ENCODE measurements at regions not wholly inside any gene's neighbourhood (a gene's known extent, or its start where the extent isn't known, plus 50 kb on each side); places are given as distances from the start of the nearest gene placed in this dataset.

- no peak for TF ChIP-seq SUZ12 (IDR thresholded peaks at IDR 0.05; ENCODE audit: low read length)
- no peak for TF ChIP-seq SAP30 (IDR thresholded peaks at IDR 0.05; ENCODE audit: insufficient read depth, insufficient replicate concordance, low read length)
- no peak for TF ChIP-seq CBX5 (IDR thresholded peaks at IDR 0.05; ENCODE audit: low read depth, low read length)
- no peak for TF ChIP-seq SIN3A (conservative IDR thresholded peaks at IDR 0.05 in 1 of 2, IDR thresholded peaks at IDR 0.05 in 1 of 2; ENCODE audit: low read depth in 1 of 2, low read length in 2 of 2)
- no peak for TF ChIP-seq KDM5A (IDR thresholded peaks at IDR 0.05; ENCODE audit: low read length)
- no peak for TF ChIP-seq CREB1 (IDR thresholded peaks at IDR 0.05)
Observed at GRCh38 chr9:105834404-105834803, 140.1 kb downstream of the TMEM38B start (continued).

All from H1 (cell line).